DOHH2 (cell line): ENCODE measurements at regions not wholly inside any gene's neighbourhood (a gene's known extent, or its start where the extent isn't known, plus 50 kb on each side); places are given as distances from the start of the nearest gene placed in this dataset.

Experiments
- H3F3A ChIP-seq: fragments of 200-600 bp; sonication (generic), shearing (Covaris generic); 2 replicates; pipeline ENCODE4 v1.6.0; 2016; ENCODE audit warnings: antibody characterized with exemption, mild to moderate bottlenecking; ENCODE audit not compliant: control insufficient read depth, insufficient read depth
- H3K27ac ChIP-seq: fragments of 200-600 bp; sonication (generic); 2 replicates; pipeline ENCODE4 v1.5.1; 2014; ENCODE audit warnings: low read depth, mild to moderate bottlenecking, low read length, moderate library complexity
- H3K27me3 ChIP-seq: fragments of 200-600 bp; sonication (generic); 2 replicates; pipeline ENCODE4 v1.6.1; 2014; ENCODE audit warnings: mild to moderate bottlenecking, low read length, mixed read lengths; ENCODE audit not compliant: control insufficient read depth
- H3K36me3 ChIP-seq: fragments of 200-600 bp; sonication (generic); 2 replicates; pipeline ENCODE4 v1.6.1; 2014; ENCODE audit warnings: mild to moderate bottlenecking, low read length, moderate library complexity, mixed read lengths; ENCODE audit not compliant: control insufficient read depth
- H3K4me1 ChIP-seq: fragments of 200-600 bp; sonication (generic); 2 replicates; pipeline ENCODE4 v1.6.1; 2014; ENCODE audit warnings: mild to moderate bottlenecking, low read length, mixed read lengths; ENCODE audit not compliant: control insufficient read depth
- H3K4me2 ChIP-seq: fragments of 200-600 bp; sonication (generic); 2 replicates; pipeline ENCODE4 v1.6.0; 2014; ENCODE audit warnings: mild to moderate bottlenecking, low read length, moderate library complexity
- H3K4me3 ChIP-seq: fragments of 200-600 bp; sonication (generic); 2 replicates; pipeline ENCODE4 v1.5.1; 2014; ENCODE audit warnings: mild to moderate bottlenecking, low read length, mixed read lengths
- H3K79me2 ChIP-seq: fragments of 200-600 bp; sonication (generic); 2 replicates; pipeline ENCODE4 v1.6.1; 2014; ENCODE audit warnings: mild to moderate bottlenecking, low read length, mixed read lengths; ENCODE audit not compliant: control insufficient read depth
- H3K9me2 ChIP-seq: fragments of 200-600 bp; sonication (generic); replicated peaks from 2 replicates; pipeline ENCODE4 v1.6.1; 2014; ENCODE audit warnings: mild to moderate bottlenecking, low read length, mixed read lengths; ENCODE audit not compliant: control insufficient read depth
- H3K9me3 ChIP-seq: fragments of 200-600 bp; sonication (generic); 2 replicates; pipeline ENCODE4 v1.6.1; 2014; ENCODE audit warnings: antibody characterized with exemption, low read length, mixed read lengths; ENCODE audit not compliant: control insufficient read depth, insufficient read depth
- H4K20me1 ChIP-seq: fragments of 200-600 bp; sonication (generic); 2 replicates; pipeline ENCODE4 v1.6.0; 2014; ENCODE audit warnings: low read depth, mild to moderate bottlenecking, antibody characterized with exemption, low read length, moderate library complexity; ENCODE audit not compliant: control insufficient read depth, insufficient read depth
- CTCF ChIP-seq: fragments of 200-600 bp; sonication (generic); IDR thresholded peaks from one replicate; pipeline ENCODE4 v1.5.1; 2014; ENCODE audit warnings: antibody characterized with exemption, mild to moderate bottlenecking, low read depth, low read length; ENCODE audit not compliant: poor library complexity, severe bottlenecking
- EZH2phosphoT487 ChIP-seq: fragments of 200-600 bp; sonication (generic); IDR thresholded peaks from 2 replicates; pipeline ENCODE4 v1.6.1; 2017; ENCODE audit warnings: borderline replicate concordance, mild to moderate bottlenecking, antibody characterized with exemption, low read length, moderate library complexity, mixed read lengths

GRCh38 chr3:104412608-104413580 lies 953.8 kb upstream of the ALCAM start:
- H3K27me3 ChIP-seq = no peaks in the 10 kb centered on the region
- H3K79me2 ChIP-seq = no peaks in the 10 kb centered on the region
- no peak for TF ChIP-seq CTCF
- no peak for TF ChIP-seq EZH2phosphoT487
- H3K36me3 ChIP-seq = no peaks in the 10 kb centered on the region
- no peaks in the 10 kb centered on the region for H3K4me1 ChIP-seq
- no peaks in the 10 kb centered on the region for H3K9me2 ChIP-seq
- H4K20me1 ChIP-seq = no peaks in the 10 kb centered on the region
- H3F3A ChIP-seq = no peaks in the 10 kb centered on the region
- no peak overlapping the region for H3K4me2 ChIP-seq
- H3K9me3 ChIP-seq = no peaks in the 10 kb centered on the region; the same call in 1 of the 2 replicates
- H3K4me3 ChIP-seq = no peak overlapping the region
- no peak overlapping the region for H3K27ac ChIP-seq

GRCh38 chr3:104428337-104428925 lies 938.3 kb upstream of the ALCAM start:
- Histone ChIP-seq H3F3A (no peaks in the 10 kb centered on the region), H3K4me3 (no peak overlapping the region), H3K9me3 (no peaks in the 10 kb centered on the region), H3K4me1 (peaks cover 5% of the 10 kb centered on the region), H3K27ac (no peak overlapping the region), H4K20me1 (no peaks in the 10 kb centered on the region), H3K4me2 (no peak overlapping the region), H3K27me3 (no peaks in the 10 kb centered on the region), H3K36me3 (no peaks in the 10 kb centered on the region), H3K9me2 (no peaks in the 10 kb centered on the region), H3K79me2 (no peaks in the 10 kb centered on the region)
- TF ChIP-seq CTCF = no peak
- no peak for TF ChIP-seq EZH2phosphoT487

GRCh38 chr3:104429727-104430126 lies 937.0 kb upstream of the ALCAM start:
- TF ChIP-seq CTCF = no peak
- no peaks in the 10 kb centered on the region for H3K79me2 ChIP-seq
- no peaks in the 10 kb centered on the region for H3F3A ChIP-seq
- no peaks in the 10 kb centered on the region for H3K9me3 ChIP-seq
- H3K36me3 ChIP-seq = no peaks in the 10 kb centered on the region
- no peaks in the 10 kb centered on the region for H3K27me3 ChIP-seq
- no peak overlapping the region for H3K4me2 ChIP-seq
- no peak overlapping the region for H3K4me3 ChIP-seq
- no peaks in the 10 kb centered on the region for H4K20me1 ChIP-seq
- H3K9me2 ChIP-seq = no peaks in the 10 kb centered on the region
- H3K27ac ChIP-seq = no peak overlapping the region
- H3K4me1 ChIP-seq = peaks cover 7% of the 10 kb centered on the region
